SU-DHL-6 (cell line): ENCODE measurements at regions not wholly inside any gene's neighbourhood (a gene's known extent, or its start where the extent isn't known, plus 50 kb on each side); places are given as distances from the start of the nearest gene placed in this dataset.

Experiments
- CTCF ChIP-seq: fragments of 200-600 bp; sonication (generic); IDR thresholded peaks from one replicate; pipeline ENCODE4 v1.5.1; 2017; ENCODE audit warnings: antibody characterized with exemption, mild to moderate bottlenecking, low read length, moderate library complexity; ENCODE audit not compliant: insufficient read depth, poor library complexity, severe bottlenecking
- EZH2phosphoT487 ChIP-seq: fragments of 200-600 bp; sonication (generic), shearing (Covaris generic); conservative IDR thresholded peaks from 2 replicates; pipeline ENCODE4 v1.6.1; 2018; ENCODE audit warnings: mild to moderate bottlenecking, antibody characterized with exemption, low read length, moderate library complexity, mixed read lengths

- TF ChIP-seq CTCF (no peak), EZH2phosphoT487 (no peak)
Observed at GRCh38 chr9:12204512-12204911, 488.7 kb upstream of the TYRP1 start.
